Spleen (tissue), 11 donors: ENCODE measurements at regions not wholly inside any gene's neighbourhood (a gene's known extent, or its start where the extent isn't known, plus 50 kb on each side); places are given as distances from the start of the nearest gene placed in this dataset.

Experiments used
- DNase-seq: peaks from one replicate; pipeline ENCODE4 v3.0.0-alpha.2; 2020
- H3K27ac ChIP-seq, 8 donors: fragments of 200-600 bp; sonication (generic) in 7 of 8; 1 replicate in 4 of 8; 2 replicates in 4 of 8; pipeline versions ENCODE4 v1.5.0 to v1.8.0; 2016 to 2021; ENCODE audit warnings: inconsistent platforms in 4 of 8, mild to moderate bottlenecking in 4 of 8, moderate library complexity in 1 of 8
- H3K27me3 ChIP-seq, 7 donors: fragments of 200-600 bp; sonication (generic) in 6 of 7; replicated peaks in 1 of 7; 1 replicate in 4 of 7; 2 replicates in 3 of 7; pipeline versions ENCODE4 v1.5.0 to v1.8.0; 2016 to 2021; ENCODE audit warnings: inconsistent platforms in 3 of 7, mild to moderate bottlenecking in 1 of 7
- H3K36me3 ChIP-seq, 6 donors: fragments of 200-600 bp; sonication (generic) in 5 of 6; 1 replicate in 4 of 6; 2 replicates in 2 of 6; pipeline versions ENCODE4 v1.5.0 to v1.8.0; 2016 to 2021; ENCODE audit warnings: inconsistent platforms in 2 of 6
- H3K4me1 ChIP-seq, 6 donors: fragments of 200-600 bp; sonication (generic) in 5 of 6; 1 replicate in 3 of 6; 2 replicates in 3 of 6; pipeline versions ENCODE4 v1.5.0 to v1.8.0; 2016 to 2021; ENCODE audit warnings: inconsistent platforms in 3 of 6
- H3K4me3 ChIP-seq, 8 donors: fragments of 200-600 bp; sonication (generic) in 7 of 8; 1 replicate in 4 of 8; 2 replicates in 4 of 8; pipeline versions ENCODE4 v1.5.0 to v1.8.0; 2016 to 2021; ENCODE audit warnings: inconsistent platforms in 4 of 8, mild to moderate bottlenecking in 4 of 8, moderate library complexity in 2 of 8
- H3K9me3 ChIP-seq, 8 donors: fragments of 200-600 bp; sonication (generic) in 7 of 8; 1 replicate in 4 of 8; 2 replicates in 4 of 8; pipeline versions ENCODE4 v1.5.0 to v1.8.0; 2016 to 2021; ENCODE audit warnings: inconsistent platforms in 4 of 8
- CTCF ChIP-seq, 11 experiments: fragments of 200-600 bp in 7 of 11; fragments of 450-650 bp in 4 of 11; sonication (generic) in 4 of 11; IDR thresholded peaks in 8 of 11; conservative IDR thresholded peaks in 3 of 11; 1 replicate in 7 of 11; 2 replicates in 4 of 11; pipeline versions ENCODE4 v1.4.0 to v1.8.0; 2016 to 2021; ENCODE audit warnings: antibody characterized with exemption in 11 of 11, inconsistent platforms in 4 of 11, mild to moderate bottlenecking in 1 of 11
- POLR2A ChIP-seq, 3 donors: fragments of 450-650 bp; IDR thresholded peaks; one replicate each; pipeline ENCODE4 v1.5.1; 2017; ENCODE audit warnings: antibody characterized with exemption in 3 of 3, mild to moderate bottlenecking in 1 of 3
- POLR2AphosphoS5 ChIP-seq, 3 donors: sonication (generic); formaldehyde crosslinking; IDR thresholded peaks; one replicate each; pipeline ENCODE4 v1.5.1; 2017; ENCODE audit warnings: antibody characterized with exemption in 3 of 3
- WGBS, 5 donors: extraction: QIAGEN DNeasy Blood & Tissue Kit in 3 of 5; methylation state at CpG; one replicate each; pipeline versions ENCODE4 v1.1.5 to v1.1.7; 2013 to 2018; 5-methylcytosine and 5-hydroxymethylcytosine counted together
- intact Hi-C: fragments of 100-400 bp; cut with DNase I; formaldehyde crosslinking; loops from one replicate; pipeline ENCODE4 v1.15.0; 2023; ENCODE audit warnings: low total_unique reads
- donor health status: healthy with polysubstance abuse.
- donor health status: DM: no; HTN: no; CAD: no; lungs with moderate emphysema.
- donor health status: DM: no; HTN: no; CAD: no.
- donor health status: Bipolar disorder and iron deficiency.
- donor health status: healthy.
- donor health status: DM: no; HTN: no; CAD: no.
- donor health status: DM: yes; HTN: yes; CAD: no.

- no peak for DNase-seq
- TF ChIP-seq POLR2A (IDR thresholded peaks at IDR 0.05) (no peak), CTCF (IDR thresholded peaks at IDR 0.05 in 8 of 11, conservative IDR thresholded peaks at IDR 0.05 in 3 of 11) (no peak), POLR2AphosphoS5 (IDR thresholded peaks at IDR 0.05) (no peak)
- intact Hi-C loops, result no loop called here
- Histone ChIP-seq H3K9me3 (peaks cover 0 to 5% (median 0%) of the 10 kb centered on the region in 8 donors), H3K27me3 (no peaks in the 10 kb centered on the region), H3K36me3 (no peaks in the 10 kb centered on the region), H3K4me1 (no peaks in the 10 kb centered on the region), H3K4me3 (no peak overlapping the region), H3K27ac (no peak overlapping the region)
These were observed 1293.1 kb upstream of the USP15 start for GRCh38 chr12:60967128-60967527.

- H3K4me1 ChIP-seq, result no peaks in the 10 kb centered on the region
- WGBS, 5 donors, result 68 to 76% (median 76%) methylated on average over 3 of the region's 3 CpGs
These were observed 1282.2 kb upstream of the USP15 start for GRCh38 chr12:60977966-60978365.

GRCh38 chr12:60980558-60980957, 1279.6 kb upstream of the USP15 start:
- no peak for DNase-seq
- H3K27ac ChIP-seq, result no peak overlapping the region
- no peaks in the 10 kb centered on the region for H3K36me3 ChIP-seq
- no peaks in the 10 kb centered on the region for H3K27me3 ChIP-seq
- WGBS, 5 donors, result 54 to 78% (median 69%) methylated on average over 1 of the region's 1 CpG
- intact Hi-C loops, result no loop called here
- no peaks in the 10 kb centered on the region for H3K4me1 ChIP-seq
- peaks cover 0 to 27% (median 4%) of the 10 kb centered on the region in 8 donors for H3K9me3 ChIP-seq
- H3K4me3 ChIP-seq, result no peak overlapping the region
- no peak for TF ChIP-seq POLR2A (IDR thresholded peaks at IDR 0.05)

More at GRCh38 chr12:60977966-60978365, 1282.2 kb upstream of the USP15 start:
- Histone ChIP-seq H3K27ac (no peak overlapping the region), H3K36me3 (no peaks in the 10 kb centered on the region), H3K9me3 (peaks cover 0 to 10% (median 0%) of the 10 kb centered on the region in 8 donors), H3K4me3 (no peak overlapping the region), H3K27me3 (no peaks in the 10 kb centered on the region)
- intact Hi-C loops, result no loop called here
- no peak for DNase-seq
- no peak for TF ChIP-seq POLR2A (IDR thresholded peaks at IDR 0.05)
- TF ChIP-seq POLR2AphosphoS5 (IDR thresholded peaks at IDR 0.05), result no peak

GRCh38 chr12:60981473-60981872, 1278.7 kb upstream of the USP15 start:
- Histone ChIP-seq H3K36me3 (no peaks in the 10 kb centered on the region), H3K4me1 (no peaks in the 10 kb centered on the region), H3K27me3 (no peaks in the 10 kb centered on the region), H3K4me3 (no peak overlapping the region), H3K9me3 (peaks cover 0 to 25% (median 7%) of the 10 kb centered on the region in 8 donors), H3K27ac (no peak overlapping the region)
- DNase-seq, result no peak
- TF ChIP-seq POLR2AphosphoS5 (IDR thresholded peaks at IDR 0.05), result no peak
- no peak for TF ChIP-seq CTCF (IDR thresholded peaks at IDR 0.05 in 8 of 11, conservative IDR thresholded peaks at IDR 0.05 in 3 of 11)
- TF ChIP-seq POLR2A (IDR thresholded peaks at IDR 0.05), result no peak
- intact Hi-C loops, result no loop called here
- 54 to 77% (median 66%) methylated on average over 2 of the region's 2 CpGs for WGBS, 5 donors

- H3K9me3 ChIP-seq, result peaks cover 0 to 18% (median 0%) of the 10 kb centered on the region in 8 donors
- intact Hi-C loops, result no loop called here
- no peak for DNase-seq
- WGBS, 5 donors, result 74 to 93% (median 85%) methylated on average over 2 of the region's 2 CpGs
- no peak for TF ChIP-seq POLR2A (IDR thresholded peaks at IDR 0.05)
- TF ChIP-seq CTCF (IDR thresholded peaks at IDR 0.05 in 8 of 11, conservative IDR thresholded peaks at IDR 0.05 in 3 of 11), result no peak
- no peak for TF ChIP-seq POLR2AphosphoS5 (IDR thresholded peaks at IDR 0.05)
- no peaks in the 10 kb centered on the region for H3K4me1 ChIP-seq
- no peaks in the 10 kb centered on the region for H3K27me3 ChIP-seq
- no peak overlapping the region for H3K4me3 ChIP-seq
- no peaks in the 10 kb centered on the region for H3K36me3 ChIP-seq
- H3K27ac ChIP-seq, result no peak overlapping the region
These were observed 1268.1 kb upstream of the USP15 start for GRCh38 chr12:60992087-60992486.
